VCaP (cell line): ENCODE measurements at regions not wholly inside any gene's neighbourhood (a gene's known extent, or its start where the extent isn't known, plus 50 kb on each side); places are given as distances from the start of the nearest gene placed in this dataset.
A peak's percentile ranks its signal among the peaks of the same experiment; 100 is the strongest.

Experiments used
- H3K27ac ChIP-seq: fragments of 450-650 bp; 2 replicates; pipeline ENCODE4 v1.5.1; 2017
- CTCF ChIP-seq: fragments of 450-650 bp; conservative IDR thresholded peaks from 2 replicates; pipeline ENCODE4 v1.5.1; 2017; ENCODE audit warnings: mild to moderate bottlenecking, moderate library complexity

- no peak for TF ChIP-seq CTCF
- no peak overlapping the region for H3K27ac ChIP-seq
Observed at GRCh38 chr13:97822377-97822776, 131.1 kb upstream of the IPO5 start.

GRCh38 chr13:97826421-97827012, 127.0 kb upstream of the IPO5 start:
- no peak overlapping the region for H3K27ac ChIP-seq
- no peak for TF ChIP-seq CTCF

- peak; percentile 60 for TF ChIP-seq CTCF
- no peak overlapping the region for H3K27ac ChIP-seq
Observed at GRCh38 chr13:97834250-97834649, 119.2 kb upstream of the IPO5 start.

- no peak for TF ChIP-seq CTCF
- H3K27ac ChIP-seq = no peak overlapping the region
Observed at GRCh38 chr13:97843189-97843588, 110.3 kb upstream of the IPO5 start.

- no peak overlapping the region for H3K27ac ChIP-seq
- TF ChIP-seq CTCF = no peak
Observed at GRCh38 chr13:97844151-97844550, 109.3 kb upstream of the IPO5 start.

GRCh38 chr13:97848886-97849285, 104.6 kb upstream of the IPO5 start:
- TF ChIP-seq CTCF = no peak
- no peak overlapping the region for H3K27ac ChIP-seq

GRCh38 chr13:97849305-97849704, 104.2 kb upstream of the IPO5 start:
- no peak overlapping the region for H3K27ac ChIP-seq
- peak; percentile 86 for TF ChIP-seq CTCF

- TF ChIP-seq CTCF = no peak
- H3K27ac ChIP-seq = no peak overlapping the region
Observed at GRCh38 chr13:97851269-97851668, 102.2 kb upstream of the IPO5 start.
